Brain microvascular endothelial cell (primary cell): ENCODE measurements at regions not wholly inside any gene's neighbourhood (a gene's known extent, or its start where the extent isn't known, plus 50 kb on each side); places are given as distances from the start of the nearest gene placed in this dataset.

Experiments used
- DNase-seq: peaks from one replicate; pipeline ENCODE4 v3.0.0-alpha.2; 2020
- H3K27ac ChIP-seq: fragments of 250-450 bp; sonication (Bioruptor Pico); 2 replicates; pipeline ENCODE4 v1.5.1; 2020; ENCODE audit warnings: mild to moderate bottlenecking, moderate library complexity
- H3K27me3 ChIP-seq: fragments of 250-450 bp; sonication (Bioruptor Pico); replicated peaks from 2 replicates; pipeline ENCODE4 v1.5.1; 2020; ENCODE audit warnings: mild to moderate bottlenecking
- H3K36me3 ChIP-seq: fragments of 250-450 bp; sonication (Bioruptor Pico); replicated peaks from 2 replicates; pipeline ENCODE4 v1.5.1; 2020; ENCODE audit warnings: mild to moderate bottlenecking
- H3K4me3 ChIP-seq: 2 replicates; pipeline ENCODE4 v1.5.1; 2011; ENCODE audit warnings: low read depth, mild to moderate bottlenecking, control low read depth, low read length, moderate library complexity
- CTCF ChIP-seq: IDR thresholded peaks from 2 replicates; pipeline ENCODE4 v1.5.1; 2011; ENCODE audit warnings: low read depth, mild to moderate bottlenecking, moderate library complexity, low read length, control low read depth, inconsistent platforms; ENCODE audit errors: missing control alignments
- in situ Hi-C: cut with HindIII; loops from 2 replicates; pipeline ENCODE4 v1.10.0; 2017; ENCODE audit warnings: low sequenced_read_pairs, low pct_ligation_motif_present

GRCh38 chr2:83459456-83459855 is 999.6 kb downstream of the SUCLG1 start:
- TF ChIP-seq CTCF = no peak

DNA sequence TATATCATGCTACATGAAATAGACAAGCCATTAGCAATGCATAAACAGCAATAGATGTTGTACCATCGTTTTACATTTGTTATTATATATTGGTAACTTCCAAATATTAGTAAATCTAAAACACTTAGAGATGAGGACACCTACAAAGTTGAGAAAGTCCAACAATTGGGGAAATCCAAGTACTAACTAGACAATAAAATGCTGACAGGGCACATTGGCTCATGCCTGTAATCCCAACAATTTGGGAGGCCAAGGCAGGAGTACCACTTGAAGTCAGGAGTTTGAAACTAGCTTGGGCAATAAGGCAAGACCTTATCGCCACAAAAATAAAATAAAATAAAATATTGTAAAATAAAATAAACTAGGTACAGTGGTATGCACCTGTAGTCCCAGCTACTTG is 1023.1 kb downstream of the SUCLG1 start:
- Histone ChIP-seq H3K4me3 (no peak overlapping the region), H3K36me3 (no peaks in the 10 kb centered on the region), H3K27me3 (no peaks in the 10 kb centered on the region), H3K27ac (no peak overlapping the region)
- no peak for DNase-seq
- in situ Hi-C loops = no loop called here
- TF ChIP-seq CTCF = no peak

More at GRCh38 chr2:83459456-83459855, 999.6 kb downstream of the SUCLG1 start:
- no peak for DNase-seq
- Histone ChIP-seq H3K36me3 (no peaks in the 10 kb centered on the region), H3K4me3 (no peak overlapping the region), H3K27ac (no peak overlapping the region), H3K27me3 (no peaks in the 10 kb centered on the region)
- in situ Hi-C loops = no loop called here

DNA sequence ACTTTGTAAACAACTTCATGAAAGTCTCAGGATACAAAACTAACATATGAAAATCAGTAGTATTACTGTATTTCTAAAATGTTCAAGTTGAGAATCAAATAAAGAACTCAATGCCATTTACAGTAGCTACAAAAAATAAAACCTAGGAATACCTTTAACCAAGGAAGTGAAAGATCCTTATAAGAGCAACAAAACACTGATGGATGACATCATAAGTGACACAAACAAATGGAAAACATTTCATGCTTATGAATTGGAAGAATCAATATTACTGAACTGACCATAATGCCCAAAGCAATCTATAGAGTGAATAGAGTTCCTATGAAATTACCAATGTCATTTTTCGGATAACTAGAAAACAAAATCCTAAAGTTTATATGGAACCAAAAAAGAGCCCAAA is 1038.1 kb downstream of the SUCLG1 start:
- no peak for DNase-seq
- Histone ChIP-seq H3K27ac (no peak overlapping the region), H3K27me3 (no peaks in the 10 kb centered on the region), H3K4me3 (no peak overlapping the region), H3K36me3 (no peaks in the 10 kb centered on the region)
- no peak for TF ChIP-seq CTCF
- in situ Hi-C loops = no loop called here

DNA sequence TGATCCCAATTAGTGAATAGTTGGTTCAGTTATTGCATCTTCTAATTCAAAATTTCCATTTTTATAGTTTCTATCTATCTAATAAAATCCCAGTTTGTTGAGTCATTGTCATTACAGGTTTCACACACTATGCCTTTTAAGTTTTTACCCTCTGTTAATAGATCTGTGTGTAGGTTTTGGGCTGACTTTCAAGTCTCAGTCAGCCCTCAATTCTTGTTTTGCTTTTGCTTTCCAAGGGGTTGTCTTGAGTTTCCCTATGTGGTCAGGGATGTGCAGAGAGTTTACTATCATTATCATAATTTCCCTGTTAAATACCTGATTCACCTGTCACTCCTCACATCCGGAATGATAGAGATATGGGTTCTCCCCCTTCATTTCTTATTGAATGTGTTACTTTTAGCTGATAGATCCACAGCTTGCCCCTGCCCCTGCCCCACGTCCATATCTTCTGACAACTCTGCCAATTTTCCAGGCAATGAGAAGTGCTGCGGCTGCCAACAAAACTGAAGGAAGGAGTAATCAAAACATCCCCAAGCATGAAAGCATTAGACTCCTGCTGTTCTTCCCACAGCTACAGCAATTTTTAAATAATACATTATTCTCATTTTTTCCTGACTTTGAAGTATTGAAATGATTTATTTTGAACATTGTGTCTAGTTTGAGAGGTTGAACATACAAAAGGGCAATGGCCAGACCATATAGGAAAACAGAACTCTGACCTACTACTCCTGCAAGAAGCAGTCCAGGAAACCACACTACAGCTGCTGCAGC is 1064.8 kb downstream of the SUCLG1 start:
- no peak for DNase-seq
- no peaks in the 10 kb centered on the region for H3K27me3 ChIP-seq
- in situ Hi-C loops = no loop called here
- H3K4me3 ChIP-seq = no peak overlapping the region
- no peaks in the 10 kb centered on the region for H3K36me3 ChIP-seq
- no peak overlapping the region for H3K27ac ChIP-seq
- no peak for TF ChIP-seq CTCF

DNA sequence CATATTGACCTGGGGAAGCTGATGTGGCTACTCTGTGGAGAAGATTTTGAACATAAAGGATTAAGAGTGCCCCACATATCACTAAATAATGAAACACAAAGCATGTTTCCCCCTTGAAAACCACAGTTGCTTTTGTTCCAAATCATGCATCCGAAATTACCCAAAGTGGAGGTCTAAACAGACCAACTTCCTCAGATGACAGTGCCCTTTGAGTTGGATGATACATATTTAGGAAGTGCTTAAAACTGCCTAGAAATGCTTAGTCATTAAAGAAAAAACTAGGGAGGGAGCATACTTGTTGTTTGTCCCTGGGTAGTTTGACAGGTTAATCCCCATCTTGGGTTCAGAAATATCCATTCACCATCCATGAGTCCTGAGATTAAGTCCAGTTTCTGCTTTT is 1070.3 kb downstream of the SUCLG1 start:
- DNase-seq = no peak
- Histone ChIP-seq H3K27me3 (no peaks in the 10 kb centered on the region), H3K36me3 (no peaks in the 10 kb centered on the region), H3K4me3 (no peak overlapping the region), H3K27ac (no peak overlapping the region)
- in situ Hi-C loops = no loop called here
- no peak for TF ChIP-seq CTCF

DNA sequence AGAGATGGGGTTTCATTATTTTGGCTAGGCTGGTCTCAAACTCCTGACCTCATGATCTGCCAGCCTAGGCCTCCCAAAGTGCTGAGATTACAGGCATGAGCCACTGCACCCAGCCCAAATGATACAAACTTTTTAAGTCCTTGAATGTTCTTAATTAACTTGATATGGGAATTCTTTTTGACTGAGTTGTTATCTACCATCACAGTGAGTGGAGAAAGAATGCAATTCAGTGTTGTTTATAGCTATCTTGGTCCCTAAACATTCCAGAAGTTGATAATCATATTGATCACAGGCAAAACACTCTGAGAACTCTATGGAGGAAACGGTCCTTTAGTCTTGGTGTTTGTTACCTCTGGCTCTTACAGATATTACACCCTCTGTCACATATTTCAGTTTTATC is 1072.5 kb downstream of the SUCLG1 start:
- DNase-seq = no peak
- H3K36me3 ChIP-seq = no peaks in the 10 kb centered on the region
- no peak overlapping the region for H3K27ac ChIP-seq
- no peak for TF ChIP-seq CTCF
- no peak overlapping the region for H3K4me3 ChIP-seq
- in situ Hi-C loops = no loop called here
- no peaks in the 10 kb centered on the region for H3K27me3 ChIP-seq
